ENCODE measurements at regions not wholly inside any gene's neighbourhood (a gene's known extent, or its start where the extent isn't known, plus 50 kb on each side); places are given as distances from the start of the nearest gene placed in this dataset.

- no peak for TF ChIP-seq CTCF (IDR thresholded peaks at IDR 0.05; ENCODE audit: low read depth, low read length)
- TF ChIP-seq EZH2phosphoT487 (IDR thresholded peaks at IDR 0.05; ENCODE audit: low read depth) = no peak
Observed at GRCh38 chr9:86526021-86526420, 171.8 kb upstream of the TUT7 start.
